HG03108 (cell line): ENCODE measurements at regions not wholly inside any gene's neighbourhood (a gene's known extent, or its start where the extent isn't known, plus 50 kb on each side); places are given as distances from the start of the nearest gene placed in this dataset.

Source experiments
- ATAC-seq: cut with Tn5 transposase; IDR thresholded peaks from one replicate; pipeline ENCODE4 v1.9.1; 2021; ENCODE audit warnings: moderate library complexity; ENCODE audit not compliant: unreplicated experiment

- ATAC-seq = no peak
Measured at GRCh38 chr13:73940098-73940497, 194.1 kb downstream of the KLF12 start.

GRCh38 chr13:73939603-73940002 is 194.6 kb downstream of the KLF12 start:
- no peak for ATAC-seq

- no peak for ATAC-seq
Measured at GRCh38 chr13:73939071-73939380, 195.2 kb downstream of the KLF12 start.

GRCh38 chr13:73938372-73939070 is 195.7 kb downstream of the KLF12 start:
- ATAC-seq = no peak

- ATAC-seq = no peak
Measured at GRCh38 chr13:73937441-73937840, 196.8 kb downstream of the KLF12 start.

GRCh38 chr13:73935991-73936390 is 198.2 kb downstream of the KLF12 start:
- ATAC-seq = no peak

GRCh38 chr13:73934771-73935170 is 199.4 kb downstream of the KLF12 start:
- ATAC-seq = no peak

GRCh38 chr13:73934215-73934641 is 200.0 kb downstream of the KLF12 start:
- no peak for ATAC-seq

GRCh38 chr13:73933795-73934194 is 200.4 kb downstream of the KLF12 start:
- ATAC-seq = no peak

- ATAC-seq = no peak
Measured at GRCh38 chr13:73932091-73932490, 202.1 kb downstream of the KLF12 start.

- ATAC-seq = no peak
Measured at GRCh38 chr13:73929287-73929932, 204.8 kb downstream of the KLF12 start.

GRCh38 chr13:73924607-73925006 is 209.6 kb downstream of the KLF12 start:
- ATAC-seq = peak; percentile 92

- ATAC-seq = no peak
Measured at GRCh38 chr13:73922493-73923393, 211.5 kb downstream of the KLF12 start.

- no peak for ATAC-seq
Measured at GRCh38 chr13:73918691-73919090, 215.5 kb downstream of the KLF12 start.

- ATAC-seq = no peak
Measured at GRCh38 chr13:73913751-73914518, 220.3 kb downstream of the KLF12 start.

GRCh38 chr13:73913079-73913740 is 221.0 kb downstream of the KLF12 start:
- no peak for ATAC-seq

GRCh38 chr13:73911361-73911760 is 222.8 kb downstream of the KLF12 start:
- no peak for ATAC-seq

- no peak for ATAC-seq
Measured at GRCh38 chr13:73910733-73911132, 223.5 kb downstream of the KLF12 start.

GRCh38 chr13:73908809-73909208 is 225.4 kb downstream of the KLF12 start:
- no peak for ATAC-seq

- ATAC-seq = no peak
Measured at GRCh38 chr13:73904625-73905024, 229.6 kb downstream of the KLF12 start.

- ATAC-seq = no peak
Measured at GRCh38 chr13:73903561-73903960, 230.6 kb downstream of the KLF12 start.
